IPS DF 6.9 (cell line): ENCODE measurements at regions not wholly inside any gene's neighbourhood (a gene's known extent, or its start where the extent isn't known, plus 50 kb on each side); places are given as distances from the start of the nearest gene placed in this dataset.
A peak's percentile ranks its signal among the peaks of the same experiment; 100 is the strongest.

Source experiments
- DNase-seq: peaks from one replicate; pipeline ENCODE4 v3.0.0-alpha.2; 2013; ENCODE audit warnings: low read depth, low spot score
- H3K27ac ChIP-seq: one replicate; pipeline ENCODE4 v1.5.1; 2013; ENCODE audit warnings: low read length, control low read depth
- H3K27me3 ChIP-seq: 2 replicates; pipeline ENCODE4 v1.6.1; 2013; ENCODE audit warnings: mild to moderate bottlenecking, low read length; ENCODE audit not compliant: control insufficient read depth, insufficient read depth
- H3K36me3 ChIP-seq: 2 replicates; pipeline ENCODE4 v1.6.1; 2013; ENCODE audit warnings: low read length; ENCODE audit not compliant: control insufficient read depth, insufficient read depth
- H3K4me1 ChIP-seq: 2 replicates; pipeline ENCODE4 v1.6.1; 2013; ENCODE audit warnings: low read length; ENCODE audit not compliant: control insufficient read depth, insufficient read depth
- H3K4me3 ChIP-seq: 2 replicates; pipeline ENCODE4 v1.5.1; 2013; ENCODE audit warnings: mild to moderate bottlenecking, low read length
- H3K9me3 ChIP-seq: 2 replicates; pipeline ENCODE4 v1.6.1; 2013; ENCODE audit warnings: low read length, inconsistent platforms; ENCODE audit not compliant: control insufficient read depth, insufficient read depth
- WGBS: extraction: QIAGEN DNeasy Blood & Tissue Kit; methylation state at CpG from one replicate; pipeline ENCODE4 v1.1.7; 2013; ENCODE audit warnings: mixed read lengths, missing lambda C conversion rate; ENCODE audit not compliant: insufficient read length, insufficient coverage; 5-methylcytosine and 5-hydroxymethylcytosine counted together

DNA sequence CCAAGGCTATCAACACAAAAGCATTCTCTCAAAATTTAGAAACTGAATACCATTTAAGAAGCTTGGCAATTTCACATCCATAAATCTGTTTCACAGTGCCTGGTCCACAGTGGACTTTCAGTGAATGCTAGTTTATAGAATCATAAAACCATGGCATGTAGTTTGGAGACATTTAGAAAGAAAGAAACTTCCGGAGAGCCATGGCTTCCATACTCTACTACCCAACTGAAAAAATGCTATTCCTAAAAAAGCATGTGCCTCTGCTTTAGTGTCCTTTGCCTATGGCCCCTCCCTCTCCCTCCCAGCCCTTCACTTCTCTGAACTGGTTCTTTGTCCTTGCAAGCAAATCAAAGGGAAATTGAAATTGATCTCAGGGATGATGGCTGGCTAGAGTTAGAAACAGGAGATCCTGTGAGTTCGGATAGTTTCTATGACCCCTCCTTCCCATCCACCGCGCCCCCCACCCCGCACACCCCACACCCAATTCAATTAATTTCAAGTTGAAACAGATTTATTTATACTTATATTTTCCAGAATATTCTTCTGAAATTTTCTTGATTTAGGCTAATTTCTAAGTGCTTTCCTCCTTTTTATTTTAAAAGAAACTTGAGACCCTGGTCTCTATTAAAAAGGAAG is 248.3 kb downstream of the TRIB2 start:
- Histone ChIP-seq H3K9me3 (no peaks in the 10 kb centered on the region), H3K27ac (no peak overlapping the region), H3K4me1 (no peaks in the 10 kb centered on the region), H3K27me3 (no peaks in the 10 kb centered on the region), H3K4me3 (no peak overlapping the region), H3K36me3 (no peaks in the 10 kb centered on the region)
- DNase-seq = no peak
- WGBS = no CpG with 5 or more reads among the region's 5 CpGs

- Histone ChIP-seq H3K27ac (no peak overlapping the region), H3K36me3 (no peaks in the 10 kb centered on the region), H3K27me3 (no peaks in the 10 kb centered on the region), H3K4me1 (no peaks in the 10 kb centered on the region), H3K9me3 (no peaks in the 10 kb centered on the region), H3K4me3 (no peak overlapping the region)
- DNase-seq = no peak
Measured at GRCh38 chr2:12965540-12966269, 249.0 kb downstream of the TRIB2 start.

- Histone ChIP-seq H3K9me3 (no peaks in the 10 kb centered on the region), H3K27ac (no peak overlapping the region), H3K36me3 (no peaks in the 10 kb centered on the region), H3K4me1 (no peaks in the 10 kb centered on the region), H3K4me3 (no peak overlapping the region), H3K27me3 (no peaks in the 10 kb centered on the region)
- WGBS = no CpG with 5 or more reads among the region's 1 CpG
- DNase-seq = no peak
Measured at GRCh38 chr2:12967804-12968203, 251.1 kb downstream of the TRIB2 start.

DNA sequence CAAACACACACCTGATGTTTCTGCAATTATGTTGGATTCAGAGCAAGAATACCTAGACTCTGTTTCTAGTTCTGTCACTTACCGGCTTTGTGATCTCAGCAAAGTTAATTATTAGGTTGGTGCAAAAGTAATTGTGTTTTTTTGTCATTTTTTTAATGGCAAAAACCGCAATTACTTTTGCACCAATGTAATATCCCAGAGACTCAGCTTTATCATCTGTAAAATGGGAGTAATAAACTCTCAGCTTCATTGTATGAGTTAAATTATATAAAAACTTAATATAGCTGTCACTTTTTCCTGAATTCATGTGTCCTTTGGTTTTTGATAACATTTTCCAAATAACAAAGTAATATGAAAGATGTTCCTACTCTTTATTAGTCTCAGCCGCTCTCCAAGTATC is 251.7 kb downstream of the TRIB2 start:
- DNase-seq = no peak
- Histone ChIP-seq H3K27ac (no peak overlapping the region), H3K36me3 (no peaks in the 10 kb centered on the region), H3K4me1 (no peaks in the 10 kb centered on the region), H3K27me3 (no peaks in the 10 kb centered on the region), H3K4me3 (no peak overlapping the region), H3K9me3 (no peaks in the 10 kb centered on the region)
- WGBS = no CpG with 5 or more reads among the region's 3 CpGs

DNA sequence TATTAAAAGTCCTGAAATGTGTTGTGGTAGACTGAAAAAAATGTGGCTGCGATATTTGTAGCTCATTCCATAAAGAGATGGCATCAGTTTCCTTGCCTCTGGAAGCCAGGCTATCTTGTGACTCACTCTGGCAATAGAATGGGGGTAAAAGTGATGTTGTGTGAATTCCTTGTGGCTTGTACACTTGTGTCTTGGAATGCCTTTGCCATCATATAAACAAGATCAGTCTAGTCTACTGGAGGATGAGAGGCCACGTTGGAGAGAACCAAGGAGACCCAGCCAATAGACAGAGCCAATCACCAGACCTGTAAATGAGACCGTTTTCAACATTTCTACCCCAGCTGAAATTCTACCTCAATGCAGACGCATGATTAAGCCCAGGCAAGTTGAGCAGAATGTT is 254.1 kb downstream of the TRIB2 start:
- Histone ChIP-seq H3K4me1 (no peaks in the 10 kb centered on the region), H3K27ac (no peak overlapping the region), H3K4me3 (no peak overlapping the region), H3K9me3 (no peaks in the 10 kb centered on the region), H3K27me3 (no peaks in the 10 kb centered on the region), H3K36me3 (no peaks in the 10 kb centered on the region)
- WGBS = no CpG with 5 or more reads among the region's 4 CpGs
- no peak for DNase-seq

GRCh38 chr2:12971581-12972365 is 255.0 kb downstream of the TRIB2 start:
- Histone ChIP-seq H3K4me1 (no peaks in the 10 kb centered on the region), H3K4me3 (no peak overlapping the region), H3K27me3 (no peaks in the 10 kb centered on the region), H3K36me3 (no peaks in the 10 kb centered on the region), H3K9me3 (no peaks in the 10 kb centered on the region), H3K27ac (no peak overlapping the region)
- WGBS = no CpG with 5 or more reads among the region's 4 CpGs
- DNase-seq = no peak

- Histone ChIP-seq H3K27me3 (no peaks in the 10 kb centered on the region), H3K4me1 (no peaks in the 10 kb centered on the region), H3K4me3 (no peak overlapping the region), H3K9me3 (no peaks in the 10 kb centered on the region), H3K27ac (no peak overlapping the region), H3K36me3 (no peaks in the 10 kb centered on the region)
- whole genome bisulfite sequencing = no CpG with 5 or more reads among the region's 4 CpGs
- no peak for DNase-seq
Measured at GRCh38 chr2:12978066-12978835, 261.5 kb downstream of the TRIB2 start.

DNA sequence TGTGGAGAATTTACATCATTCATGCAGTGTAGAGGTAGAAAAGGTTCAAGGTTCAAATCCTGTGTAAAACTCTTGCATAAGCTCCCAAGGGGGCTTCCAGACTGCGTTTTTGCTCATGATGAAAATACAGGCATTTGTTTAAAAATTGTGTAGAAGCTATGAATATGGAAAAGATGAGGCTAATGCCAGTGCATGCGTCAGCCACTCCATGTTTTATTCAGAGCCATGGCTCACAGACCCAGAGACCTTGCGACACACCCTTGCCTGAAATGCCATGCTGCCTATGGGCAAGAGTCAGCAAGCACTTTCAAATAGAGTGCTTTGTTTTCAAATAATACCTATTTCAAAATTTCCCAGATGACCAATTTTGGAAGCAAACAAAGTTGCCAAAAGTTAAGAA is 262.3 kb downstream of the TRIB2 start:
- no peak for DNase-seq
- Histone ChIP-seq H3K4me1 (no peaks in the 10 kb centered on the region), H3K27ac (no peak overlapping the region), H3K36me3 (no peaks in the 10 kb centered on the region), H3K4me3 (no peak overlapping the region), H3K9me3 (no peaks in the 10 kb centered on the region), H3K27me3 (no peaks in the 10 kb centered on the region)
- WGBS = no CpG with 5 or more reads among the region's 3 CpGs

GRCh38 chr2:12980817-12981216 is 264.1 kb downstream of the TRIB2 start:
- WGBS = no CpG with 5 or more reads among the region's 4 CpGs
- Histone ChIP-seq H3K27me3 (no peaks in the 10 kb centered on the region), H3K27ac (no peak overlapping the region), H3K36me3 (no peaks in the 10 kb centered on the region), H3K9me3 (no peaks in the 10 kb centered on the region), H3K4me1 (no peaks in the 10 kb centered on the region), H3K4me3 (no peak overlapping the region)
- peak; percentile 2 for DNase-seq

DNA sequence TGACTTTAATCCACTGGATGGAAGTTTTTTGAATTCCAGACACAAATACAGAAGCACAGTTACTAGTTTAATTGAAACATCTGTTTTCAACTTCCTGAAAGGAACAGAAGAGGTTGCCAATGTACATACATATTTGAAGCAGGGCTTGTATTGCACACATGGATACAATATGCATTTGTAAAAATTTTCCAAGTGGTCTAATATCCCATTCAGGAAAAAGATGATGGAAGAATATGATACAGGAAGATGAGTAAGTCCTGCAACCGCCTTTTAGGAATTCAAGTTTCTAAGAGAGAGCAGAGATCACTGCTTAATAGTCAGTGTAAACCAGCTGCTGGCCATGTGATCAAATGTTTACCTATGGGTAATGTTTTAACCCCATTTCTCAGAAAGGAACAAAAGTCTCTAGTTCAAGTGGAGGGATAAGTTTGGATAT is 265.4 kb downstream of the TRIB2 start:
- no CpG with 5 or more reads among the region's 1 CpG for WGBS
- Histone ChIP-seq H3K4me3 (no peak overlapping the region), H3K27ac (no peak overlapping the region), H3K4me1 (no peaks in the 10 kb centered on the region; the same call in 1 of the 2 replicates), H3K9me3 (no peaks in the 10 kb centered on the region), H3K36me3 (no peaks in the 10 kb centered on the region), H3K27me3 (no peaks in the 10 kb centered on the region)
- DNase-seq = no peak
